Uterus (tissue), 2 donors: ENCODE measurements at regions not wholly inside any gene's neighbourhood (a gene's known extent, or its start where the extent isn't known, plus 50 kb on each side); places are given as distances from the start of the nearest gene placed in this dataset.

ENCODE experiments used
- POLR2A ChIP-seq, 2 donors: fragments of 450-650 bp; IDR thresholded peaks; one replicate each; pipeline ENCODE4 v1.6.1; 2016; ENCODE audit warnings: antibody characterized with exemption in 2 of 2, mild to moderate bottlenecking in 1 of 2, moderate library complexity in 1 of 2
- TF ChIP-seq, protein P1 (sequence below), 4 experiments: fragments of 200-600 bp in 2 of 4; fragments of 450-650 bp in 2 of 4; sonication (generic) in 2 of 4; IDR thresholded peaks; one replicate each; pipeline ENCODE4 v1.5.1; 2016 to 2019; ENCODE audit warnings: antibody characterized with exemption in 4 of 4, mild to moderate bottlenecking in 2 of 4, moderate library complexity in 1 of 4

DNA sequence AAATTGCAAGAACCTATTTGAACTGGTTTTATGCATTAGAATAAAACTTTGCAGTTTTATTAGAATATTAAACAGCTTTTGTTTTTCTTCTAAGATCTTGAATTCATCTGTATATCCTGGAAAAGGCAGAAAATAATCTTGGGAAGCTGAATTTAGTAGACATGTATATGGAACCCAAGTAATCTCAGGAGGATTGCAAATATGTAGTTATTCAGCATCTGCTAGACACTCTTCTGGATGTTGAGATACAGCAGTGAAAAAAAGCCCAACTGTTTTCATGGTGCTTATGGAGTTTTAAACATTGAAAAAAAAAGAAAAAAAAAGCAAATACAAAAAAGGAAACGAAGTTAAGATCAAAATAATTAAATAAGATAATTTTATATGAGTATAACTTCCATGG lies 922.2 kb upstream of the SEMA6A start:
- TF ChIP-seq, protein P1, sequence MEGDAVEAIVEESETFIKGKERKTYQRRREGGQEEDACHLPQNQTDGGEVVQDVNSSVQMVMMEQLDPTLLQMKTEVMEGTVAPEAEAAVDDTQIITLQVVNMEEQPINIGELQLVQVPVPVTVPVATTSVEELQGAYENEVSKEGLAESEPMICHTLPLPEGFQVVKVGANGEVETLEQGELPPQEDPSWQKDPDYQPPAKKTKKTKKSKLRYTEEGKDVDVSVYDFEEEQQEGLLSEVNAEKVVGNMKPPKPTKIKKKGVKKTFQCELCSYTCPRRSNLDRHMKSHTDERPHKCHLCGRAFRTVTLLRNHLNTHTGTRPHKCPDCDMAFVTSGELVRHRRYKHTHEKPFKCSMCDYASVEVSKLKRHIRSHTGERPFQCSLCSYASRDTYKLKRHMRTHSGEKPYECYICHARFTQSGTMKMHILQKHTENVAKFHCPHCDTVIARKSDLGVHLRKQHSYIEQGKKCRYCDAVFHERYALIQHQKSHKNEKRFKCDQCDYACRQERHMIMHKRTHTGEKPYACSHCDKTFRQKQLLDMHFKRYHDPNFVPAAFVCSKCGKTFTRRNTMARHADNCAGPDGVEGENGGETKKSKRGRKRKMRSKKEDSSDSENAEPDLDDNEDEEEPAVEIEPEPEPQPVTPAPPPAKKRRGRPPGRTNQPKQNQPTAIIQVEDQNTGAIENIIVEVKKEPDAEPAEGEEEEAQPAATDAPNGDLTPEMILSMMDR (IDR thresholded peaks at IDR 0.05), result no peak
- TF ChIP-seq POLR2A (IDR thresholded peaks at IDR 0.05), result no peak
